ENCODE measurements at regions not wholly inside any gene's neighbourhood (a gene's known extent, or its start where the extent isn't known, plus 50 kb on each side); places are given as distances from the start of the nearest gene placed in this dataset.

- ChIA-PET POLR2A (no interaction called here), CTCF (no interaction called here)
- no peaks in the 10 kb centered on the region for H3K9me3 ChIP-seq (ENCODE audit: control insufficient read depth, insufficient read depth, low read depth, low read length)
- no peak overlapping the region for H3K27ac ChIP-seq (ENCODE audit: extremely low read depth, low read depth, low read length)
- H3K36me3 ChIP-seq (ENCODE audit: control insufficient read depth in 2 of 2, insufficient read depth in 1 of 2, low read length in 2 of 2): no peaks in the 10 kb centered on the region
- no peak for TF ChIP-seq ZNF555 (tag by site-specific recombination; conservative IDR thresholded peaks at IDR 0.05)
- TF ChIP-seq ZNF132 (tag by site-specific recombination; IDR thresholded peaks at IDR 0.05; ENCODE audit: borderline replicate concordance): no peak
- TF ChIP-seq, protein P1, sequence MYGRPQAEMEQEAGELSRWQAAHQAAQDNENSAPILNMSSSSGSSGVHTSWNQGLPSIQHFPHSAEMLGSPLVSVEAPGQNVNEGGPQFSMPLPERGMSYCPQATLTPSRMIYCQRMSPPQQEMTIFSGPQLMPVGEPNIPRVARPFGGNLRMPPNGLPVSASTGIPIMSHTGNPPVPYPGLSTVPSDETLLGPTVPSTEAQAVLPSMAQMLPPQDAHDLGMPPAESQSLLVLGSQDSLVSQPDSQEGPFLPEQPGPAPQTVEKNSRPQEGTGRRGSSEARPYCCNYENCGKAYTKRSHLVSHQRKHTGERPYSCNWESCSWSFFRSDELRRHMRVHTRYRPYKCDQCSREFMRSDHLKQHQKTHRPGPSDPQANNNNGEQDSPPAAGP (tag by site-specific recombination; IDR thresholded peaks at IDR 0.05): no peak
- no peak for TF ChIP-seq ZNF169 (tag by site-specific recombination; IDR thresholded peaks at IDR 0.05)
- H3K4me3 ChIP-seq (ENCODE audit: low read depth, low read length): no peak overlapping the region
- no peaks in the 10 kb centered on the region for H3K4me1 ChIP-seq (ENCODE audit: control insufficient read depth, insufficient read depth, low read length)
These were observed 52.4 kb upstream of the SI start for GRCh38 chr3:165130708-165131107.

GRCh38 chr3:165128544-165128943 is 50.2 kb upstream of the SI start:
- no peaks in the 10 kb centered on the region for H3K36me3 ChIP-seq (ENCODE audit: control insufficient read depth in 2 of 2, insufficient read depth in 1 of 2, low read length in 2 of 2)
- H3K9me3 ChIP-seq (ENCODE audit: control insufficient read depth, insufficient read depth, low read depth, low read length): no peaks in the 10 kb centered on the region
- no peak overlapping the region for H3K27ac ChIP-seq (ENCODE audit: extremely low read depth, low read depth, low read length)
- H3K4me1 ChIP-seq (ENCODE audit: control insufficient read depth, insufficient read depth, low read length): no peaks in the 10 kb centered on the region
- CTCF ChIA-PET: no interaction called here
- no peak for TF ChIP-seq ZNF596 (tag by site-specific recombination; IDR thresholded peaks at IDR 0.05)
- no peak for TF ChIP-seq ZNF518A (tag by site-specific recombination; conservative IDR thresholded peaks at IDR 0.05; ENCODE audit: low read depth)
- TF ChIP-seq SP7 (tag by site-specific recombination; IDR thresholded peaks at IDR 0.05): no peak
- TF ChIP-seq, protein P2, sequence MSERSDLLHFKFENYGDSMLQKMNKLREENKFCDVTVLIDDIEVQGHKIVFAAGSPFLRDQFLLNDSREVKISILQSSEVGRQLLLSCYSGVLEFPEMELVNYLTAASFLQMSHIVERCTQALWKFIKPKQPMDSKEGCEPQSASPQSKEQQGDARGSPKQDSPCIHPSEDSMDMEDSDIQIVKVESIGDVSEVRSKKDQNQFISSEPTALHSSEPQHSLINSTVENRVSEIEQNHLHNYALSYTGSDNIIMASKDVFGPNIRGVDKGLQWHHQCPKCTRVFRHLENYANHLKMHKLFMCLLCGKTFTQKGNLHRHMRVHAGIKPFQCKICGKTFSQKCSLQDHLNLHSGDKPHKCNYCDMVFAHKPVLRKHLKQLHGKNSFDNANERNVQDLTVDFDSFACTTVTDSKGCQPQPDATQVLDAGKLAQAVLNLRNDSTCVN (tag by site-specific recombination; optimal IDR thresholded peaks at IDR 0.05): no peak
- POLR2A ChIA-PET: no interaction called here
- H3K4me3 ChIP-seq (ENCODE audit: low read depth, low read length): no peak overlapping the region

Measured in HEK293 (cell line).